HepG2 (cell line): ENCODE measurements at regions not wholly inside any gene's neighbourhood (a gene's known extent, or its start where the extent isn't known, plus 50 kb on each side); places are given as distances from the start of the nearest gene placed in this dataset.

ENCODE experiments used
- ATAC-seq: fragments of 200-7000 bp; cut with Tn5 transposase; 3 replicates; pipeline ENCODE4 v1.9.1; 2020; ENCODE audit warnings: mild to moderate bottlenecking, moderate library complexity
- BruUV-seq: library from RNA; stranded (reverse); fragments of 400-500 nt; replicated peaks from 2 replicates; lab custom pipeline; 2021; lab: Mats Ljungman, UMichigan
- CTCF ChIA-PET: fragments of 300-600 bp; formaldehyde crosslinking; extraction: SDS; loops from one replicate; lab custom pipeline; 2021; ENCODE audit warnings: low total read pairs, inconsistent platforms, low intra/inter-chr PET ratio; lab: Yijun Ruan, JAX
- POLR2A ChIA-PET: fragments of 350-600 bp; sonication (Branson Sonifier 250); formaldehyde crosslinking; loops from one replicate; lab custom pipeline; 2020; ENCODE audit warnings: antibody characterized with exemption, inconsistent platforms; lab: Yijun Ruan, JAX
- DNase-seq: peaks from one replicate; pipeline ENCODE4 v3.0.0-alpha.2; 2015; ENCODE audit warnings: low spot score
- FAIRE-seq: peaks from 3 replicates; lab custom pipeline; 2011; peaks lifted over from hg19 to GRCh38; lab: Jason Lieb, UNC
- H2AFZ ChIP-seq: one replicate; pipeline ENCODE4 v1.6.1; 2011; ENCODE audit warnings: low read length, inconsistent platforms
- H3K27ac ChIP-seq: fragments of 300-600 bp; 3 replicates; pipeline ENCODE4 v1.8.0; 2011; ENCODE audit warnings: mixed run types, mild to moderate bottlenecking, mixed read lengths, low read length, inconsistent platforms; ENCODE audit not compliant: insufficient read depth; ENCODE audit errors: extremely low read length
- H3K27me3 ChIP-seq, 2 experiments: fragments of 200-600 bp in 1 of 2; 2 replicates in 1 of 2; 3 replicates in 1 of 2; pipeline versions ENCODE4 v1.6.0 to v1.8.0; 2011; ENCODE audit warnings: low read length in 2 of 2, mild to moderate bottlenecking in 2 of 2, moderate library complexity in 2 of 2, inconsistent platforms in 1 of 2; ENCODE audit not compliant: insufficient read depth in 2 of 2, control insufficient read depth in 1 of 2
- H3K36me3 ChIP-seq, 2 experiments: fragments of 200-600 bp in 1 of 2; replicated peaks in 1 of 2; 2 replicates in 1 of 2; 3 replicates in 1 of 2; pipeline versions ENCODE4 v1.5.1 to v1.8.0; 2011; ENCODE audit warnings: low read length in 2 of 2, inconsistent platforms in 1 of 2; ENCODE audit not compliant: insufficient read depth in 2 of 2, control insufficient read depth in 1 of 2
- H3K4me1 ChIP-seq: 2 replicates; pipeline ENCODE4 v1.5.1; 2012; ENCODE audit warnings: low read length, inconsistent platforms; ENCODE audit not compliant: insufficient read depth
- H3K4me2 ChIP-seq: 2 replicates; pipeline ENCODE4 v1.6.0; 2011; ENCODE audit warnings: low read depth, low read length, inconsistent platforms
- H3K4me3 ChIP-seq, 3 experiments: fragments of 200-600 bp in 1 of 3; sonication (generic), shearing (Covaris generic) in 1 of 3; replicated peaks in 1 of 3; 2 replicates each; pipeline ENCODE4 v1.5.1; 2011 to 2016; ENCODE audit warnings: low read length in 3 of 3, inconsistent platforms in 2 of 3, low read depth in 2 of 3, mild to moderate bottlenecking in 2 of 3, control low read depth in 1 of 3, mixed read lengths in 1 of 3; ENCODE audit not compliant: insufficient read depth in 1 of 3
- H3K79me2 ChIP-seq: one replicate; pipeline ENCODE4 v1.6.1; 2011; ENCODE audit warnings: low read length, inconsistent platforms; ENCODE audit not compliant: insufficient read depth
- H3K9ac ChIP-seq: 2 replicates; pipeline ENCODE4 v1.6.0; 2011; ENCODE audit warnings: mild to moderate bottlenecking, low read depth, low read length, inconsistent platforms; ENCODE audit not compliant: insufficient read depth
- H3K9me3 ChIP-seq: 2 replicates; pipeline ENCODE4 v1.5.1; 2012; ENCODE audit warnings: mild to moderate bottlenecking, low read length
- H4K20me1 ChIP-seq: 2 replicates; pipeline ENCODE4 v1.6.0; 2011; ENCODE audit warnings: inconsistent platforms, mild to moderate bottlenecking, low read length, moderate library complexity; ENCODE audit not compliant: insufficient read depth
- ATAD3A ChIP-seq: sonication (generic); formaldehyde crosslinking; IDR thresholded peaks from 2 replicates; pipeline ENCODE4 v1.4.0; 2020; ENCODE audit warnings: missing genetic modification reagents
- ATF7 ChIP-seq, 2 experiments: fragments of 450-650 bp in 1 of 2; sonication (generic) in 1 of 2; formaldehyde crosslinking in 1 of 2; IDR thresholded peaks; 2 replicates each; pipeline versions ENCODE4 v1.4.0 to v1.6.1; 2016 to 2020; ENCODE audit warnings: antibody characterized with exemption in 1 of 2, mild to moderate bottlenecking in 1 of 2, missing genetic modification reagents in 1 of 2
- FOXA1 ChIP-seq, 2 experiments: fragments of 450-650 bp in 1 of 2; sonication (generic) in 1 of 2; formaldehyde crosslinking in 1 of 2; IDR thresholded peaks; 2 replicates each; pipeline versions ENCODE4 v1.4.0 to v1.6.1; 2016 to 2020; ENCODE audit warnings: missing genetic modification reagents in 1 of 2
- GPBP1L1 ChIP-seq: sonication (generic); formaldehyde crosslinking; IDR thresholded peaks from 2 replicates; pipeline ENCODE4 v1.5.0; 2020; ENCODE audit warnings: mild to moderate bottlenecking, missing genetic modification reagents
- IKZF1 ChIP-seq: fragments of 450-650 bp; IDR thresholded peaks from 2 replicates; pipeline ENCODE4 v1.7.1; 2016
- SOX6 ChIP-seq, 2 experiments: fragments of 450-650 bp in 1 of 2; sonication (generic) in 1 of 2; formaldehyde crosslinking in 1 of 2; IDR thresholded peaks; 2 replicates each; pipeline versions ENCODE4 v1.4.0 to v1.6.1; 2017 to 2020; ENCODE audit warnings: antibody characterized with exemption in 1 of 2, mild to moderate bottlenecking in 1 of 2, missing genetic modification reagents in 1 of 2
- ZBTB21 ChIP-seq: sonication (generic); formaldehyde crosslinking; IDR thresholded peaks from 2 replicates; pipeline ENCODE4 v1.4.0; 2020; ENCODE audit warnings: missing genetic modification reagents
- ZBTB37 ChIP-seq: sonication (generic); formaldehyde crosslinking; IDR thresholded peaks from 2 replicates; pipeline ENCODE4 v1.4.0; 2020; ENCODE audit warnings: mild to moderate bottlenecking, missing genetic modification reagents
- ZC3H13 ChIP-seq: sonication (generic); formaldehyde crosslinking; IDR thresholded peaks from 2 replicates; pipeline ENCODE4 v1.8.1; 2023; ENCODE audit warnings: mild to moderate bottlenecking, missing genetic modification reagents, moderate library complexity
- ZNF160 ChIP-seq: sonication (generic); formaldehyde crosslinking; IDR thresholded peaks from 2 replicates; pipeline ENCODE4 v1.8.0; 2022; ENCODE audit warnings: mild to moderate bottlenecking, inconsistent platforms, missing genetic modification reagents
- ZNF230 ChIP-seq: sonication (generic); formaldehyde crosslinking; IDR thresholded peaks from 2 replicates; pipeline ENCODE4 v1.4.0; 2020; ENCODE audit warnings: mild to moderate bottlenecking, missing genetic modification reagents
- ZNF276 ChIP-seq: sonication (generic); formaldehyde crosslinking; IDR thresholded peaks from 2 replicates; pipeline ENCODE4 v1.4.0; 2020; ENCODE audit warnings: mild to moderate bottlenecking, low read depth, missing genetic modification reagents
- ZNF414 ChIP-seq: sonication (generic); formaldehyde crosslinking; IDR thresholded peaks from 2 replicates; pipeline ENCODE4 v1.5.0; 2020; ENCODE audit warnings: missing genetic modification reagents
- ZNF432 ChIP-seq: sonication (generic); formaldehyde crosslinking; IDR thresholded peaks from 2 replicates; pipeline ENCODE4 v1.5.0; 2020; ENCODE audit warnings: missing genetic modification reagents, mild to moderate bottlenecking, borderline replicate concordance
- ZNF816 ChIP-seq: sonication (generic); formaldehyde crosslinking; IDR thresholded peaks from 2 replicates; pipeline ENCODE4 v1.8.0; 2022; ENCODE audit warnings: missing genetic modification reagents, mild to moderate bottlenecking, borderline replicate concordance
- WGBS: methylation state at CpG from one replicate; pipeline ENCODE4 v1.1.6; 2017; ENCODE audit warnings: low lambda C conversion rate; 5-methylcytosine and 5-hydroxymethylcytosine counted together
- in situ Hi-C: cut with HindIII; loops from 2 replicates; pipeline ENCODE4 v1.10.0; 2017; ENCODE audit warnings: low pct_unique_long_range_greater_than_20kb; ENCODE audit not compliant: extremely low pct_ligation_motif_present
- intact Hi-C: fragments of 100-400 bp; cut with micrococcal nuclease; formaldehyde crosslinking; loops from one replicate; pipeline ENCODE4 v1.10.0; 2022; ENCODE audit not compliant: unreplicated experiment

- H3K4me1 ChIP-seq: no peaks in the 10 kb centered on the region
- H3K9ac ChIP-seq: no peak overlapping the region
- no peaks in the 10 kb centered on the region for H3K79me2 ChIP-seq
- in situ Hi-C loops (no loop called here), intact Hi-C loops (no loop called here)
- TF ChIP-seq ZBTB21 (CRISPR knock-in tag): no peak
- no peak for TF ChIP-seq ZNF432
- no peak for TF ChIP-seq ZNF276
- no peak for TF ChIP-seq ATAD3A (CRISPR knock-in tag)
- TF ChIP-seq ATF7 (IDR thresholded peaks at IDR 0.05): no peak
- TF ChIP-seq ATF7 (CRISPR knock-in tag; IDR thresholded peaks at IDR 0.05): no peak
- TF ChIP-seq IKZF1: no peak
- TF ChIP-seq GPBP1L1 (CRISPR knock-in tag): no peak
- no peak for TF ChIP-seq ZNF230 (CRISPR knock-in tag)
- TF ChIP-seq ZBTB37: no peak
- no peak for TF ChIP-seq FOXA1 (IDR thresholded peaks at IDR 0.05)
- TF ChIP-seq FOXA1 (CRISPR knock-in tag; IDR thresholded peaks at IDR 0.05): no peak
- TF ChIP-seq SOX6 (IDR thresholded peaks at IDR 0.05): no peak
- no peak for TF ChIP-seq SOX6 (CRISPR knock-in tag; IDR thresholded peaks at IDR 0.05)
- no peak for TF ChIP-seq ZNF414
- TF ChIP-seq ZNF160: no peak
- no peak for TF ChIP-seq ZNF816
- TF ChIP-seq ZC3H13 (CRISPR knock-in tag): no peak
- H3K9me3 ChIP-seq: no peaks in the 10 kb centered on the region; the same call in 1 of the 2 replicates
- H2AFZ ChIP-seq: no peak overlapping the region
- no peak for DNase-seq
- no peak for ATAC-seq
- WGBS: 4% methylated on average over 3 of the region's 3 CpGs
- ChIA-PET CTCF (no interaction called here), POLR2A (no interaction called here)
- no TSS peak for BruUV-seq
- H3K27me3 ChIP-seq: no peaks in the 10 kb centered on the region
- H3K4me2 ChIP-seq: no peak overlapping the region
- no peak overlapping the region for H3K4me3 ChIP-seq
- no peaks in the 10 kb centered on the region for H3K36me3 ChIP-seq
- no peak for FAIRE-seq
- no peaks in the 10 kb centered on the region for H4K20me1 ChIP-seq
- no peak overlapping the region for H3K27ac ChIP-seq
These were observed 1141.2 kb upstream of the TMEM132C start for GRCh38 chr12:127125607-127126259.
